ENCODE measurements at regions not wholly inside any gene's neighbourhood (a gene's known extent, or its start where the extent isn't known, plus 50 kb on each side); places are given as distances from the start of the nearest gene placed in this dataset.

DNA sequence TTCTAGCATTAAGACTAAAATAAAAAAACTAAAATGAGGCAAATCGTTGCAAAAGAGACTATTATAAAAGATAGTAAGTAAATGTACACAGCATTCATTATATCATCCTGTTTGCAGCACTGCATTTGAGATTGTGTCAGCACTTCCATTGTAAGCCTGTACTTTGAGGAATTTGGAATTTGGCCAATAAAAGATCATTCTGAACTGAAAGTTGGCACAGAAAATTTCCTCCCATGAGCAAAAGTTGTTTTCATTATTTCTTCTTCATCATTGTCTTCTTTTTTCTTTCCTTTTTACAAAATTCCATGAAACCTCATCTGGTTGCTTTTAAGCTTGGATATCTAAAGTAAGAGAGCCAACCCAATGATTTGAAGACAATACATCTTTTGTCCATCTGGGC lies 199.3 kb upstream of the ADAMTSL1 start:
- TF ChIP-seq, protein P1, sequence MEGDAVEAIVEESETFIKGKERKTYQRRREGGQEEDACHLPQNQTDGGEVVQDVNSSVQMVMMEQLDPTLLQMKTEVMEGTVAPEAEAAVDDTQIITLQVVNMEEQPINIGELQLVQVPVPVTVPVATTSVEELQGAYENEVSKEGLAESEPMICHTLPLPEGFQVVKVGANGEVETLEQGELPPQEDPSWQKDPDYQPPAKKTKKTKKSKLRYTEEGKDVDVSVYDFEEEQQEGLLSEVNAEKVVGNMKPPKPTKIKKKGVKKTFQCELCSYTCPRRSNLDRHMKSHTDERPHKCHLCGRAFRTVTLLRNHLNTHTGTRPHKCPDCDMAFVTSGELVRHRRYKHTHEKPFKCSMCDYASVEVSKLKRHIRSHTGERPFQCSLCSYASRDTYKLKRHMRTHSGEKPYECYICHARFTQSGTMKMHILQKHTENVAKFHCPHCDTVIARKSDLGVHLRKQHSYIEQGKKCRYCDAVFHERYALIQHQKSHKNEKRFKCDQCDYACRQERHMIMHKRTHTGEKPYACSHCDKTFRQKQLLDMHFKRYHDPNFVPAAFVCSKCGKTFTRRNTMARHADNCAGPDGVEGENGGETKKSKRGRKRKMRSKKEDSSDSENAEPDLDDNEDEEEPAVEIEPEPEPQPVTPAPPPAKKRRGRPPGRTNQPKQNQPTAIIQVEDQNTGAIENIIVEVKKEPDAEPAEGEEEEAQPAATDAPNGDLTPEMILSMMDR (IDR thresholded peaks at IDR 0.05), result no peak
- Histone ChIP-seq H3K9me3 (peaks cover 0 to 14% of the 10 kb centered on the region in 2 donors), H3K4me1 (no peaks in the 10 kb centered on the region), H3K36me3 (no peaks in the 10 kb centered on the region), H3K27me3 (no peaks in the 10 kb centered on the region), H3K4me3 (no peak overlapping the region), H3K27ac (no peak overlapping the region)
- DNase-seq, result peak in 2 of 4 donors; percentile 40 to 46
- ATAC-seq, result no peak
- intact Hi-C loops (cut with DNase I), result no loop called here

- Histone ChIP-seq H3K36me3 (no peaks in the 10 kb centered on the region), H3K4me3 (no peak overlapping the region), H3K9me3 (peaks cover 0 to 14% of the 10 kb centered on the region in 2 donors), H3K27ac (no peak overlapping the region), H3K27me3 (no peaks in the 10 kb centered on the region), H3K4me1 (no peaks in the 10 kb centered on the region)
- DNase-seq (no peak), ATAC-seq (no peak)
- TF ChIP-seq, protein P1 (IDR thresholded peaks at IDR 0.05), result no peak
- intact Hi-C loops (cut with DNase I), result no loop called here
These were observed 198.5 kb upstream of the ADAMTSL1 start for GRCh38 chr9:18275313-18275990.

DNA sequence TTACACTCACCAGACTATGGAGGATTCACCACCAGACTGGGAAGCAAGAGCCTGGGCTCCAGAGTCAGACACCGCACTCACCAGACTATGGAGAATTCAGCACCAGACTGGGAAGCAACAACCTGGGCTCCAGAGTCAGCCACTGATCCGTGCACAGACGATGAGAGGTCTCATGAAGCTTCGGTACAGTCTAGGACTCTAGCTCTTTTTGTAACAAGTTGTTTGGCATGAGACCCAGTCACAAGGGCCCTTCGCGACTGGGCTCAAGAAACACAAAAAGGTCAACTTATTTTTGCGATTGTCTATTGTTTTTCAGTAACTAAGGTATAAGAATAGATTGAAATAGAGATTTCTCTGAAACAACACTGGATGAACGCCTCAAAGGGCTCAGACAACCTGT lies 192.7 kb upstream of the ADAMTSL1 start:
- TF ChIP-seq, protein P1 (IDR thresholded peaks at IDR 0.05), result no peak
- no peak for DNase-seq
- intact Hi-C loops (cut with DNase I), result no loop called here

DNA sequence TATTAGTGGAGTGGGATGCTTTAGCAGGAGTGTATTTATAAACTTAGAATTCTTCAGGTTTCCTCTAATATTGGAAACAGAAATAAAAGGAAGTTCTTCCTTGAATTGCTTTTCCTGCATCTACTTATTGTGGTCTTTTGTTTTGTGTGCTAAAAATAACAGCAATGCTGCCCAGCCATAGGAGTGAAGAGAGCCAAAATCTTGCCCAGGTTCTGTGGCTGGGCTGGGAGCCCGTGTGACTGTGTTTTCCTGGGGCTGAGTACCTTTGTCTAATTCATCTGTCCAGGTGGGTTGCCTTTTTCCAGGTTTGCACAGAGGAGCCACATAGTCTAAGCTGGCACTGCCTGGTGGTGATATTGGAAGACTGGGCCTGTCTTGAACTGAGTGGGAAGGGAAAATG lies 179.7 kb upstream of the ADAMTSL1 start:
- Histone ChIP-seq H3K36me3 (no peaks in the 10 kb centered on the region), H3K4me1 (no peaks in the 10 kb centered on the region), H3K27ac (no peak overlapping the region), H3K27me3 (no peaks in the 10 kb centered on the region), H3K9me3 (no peaks in the 10 kb centered on the region), H3K4me3 (no peak overlapping the region)
- intact Hi-C loops (cut with DNase I), result no loop called here
- DNase-seq, result no peak
- no peak for ATAC-seq
- TF ChIP-seq, protein P1 (IDR thresholded peaks at IDR 0.05), result no peak

More for the DNA sequence above, 192.7 kb upstream of the ADAMTSL1 start:
- Histone ChIP-seq H3K9me3 (peaks cover 0 to 12% of the 10 kb centered on the region in 2 donors), H3K36me3 (no peaks in the 10 kb centered on the region), H3K4me1 (no peaks in the 10 kb centered on the region), H3K27me3 (no peaks in the 10 kb centered on the region), H3K4me3 (no peak overlapping the region), H3K27ac (no peak overlapping the region)
- ATAC-seq, result no peak

GRCh38 chr9:18296702-18297055 lies 177.3 kb upstream of the ADAMTSL1 start:
- TF ChIP-seq, protein P1 (IDR thresholded peaks at IDR 0.05), result no peak
- ATAC-seq (no peak), DNase-seq (no peak)
- no peaks in the 10 kb centered on the region for H3K27me3 ChIP-seq
- no peaks in the 10 kb centered on the region for H3K9me3 ChIP-seq
- H3K36me3 ChIP-seq, result no peaks in the 10 kb centered on the region
- no peak overlapping the region for H3K4me3 ChIP-seq
- H3K4me1 ChIP-seq, result no peaks in the 10 kb centered on the region
- intact Hi-C loops (cut with DNase I), result no loop called here
- no peak overlapping the region for H3K27ac ChIP-seq

Data from left lung (tissue), 4 donors.